ENCODE measurements at regions not wholly inside any gene's neighbourhood (a gene's known extent, or its start where the extent isn't known, plus 50 kb on each side); places are given as distances from the start of the nearest gene placed in this dataset.

- TF ChIP-seq EZH2 (IDR thresholded peaks at IDR 0.05; ENCODE audit: insufficient read depth, low read length), result no peak
- no peak for TF ChIP-seq CTCF (IDR thresholded peaks at IDR 0.05; ENCODE audit: insufficient read depth, low read depth, low read length)
These were observed 448.6 kb upstream of the PROK2 start for GRCh38 chr3:72233571-72233970.

Data from astrocyte (in vitro differentiated cells and primary cell).